Right lung (tissue), 2 donors: ENCODE measurements at regions not wholly inside any gene's neighbourhood (a gene's known extent, or its start where the extent isn't known, plus 50 kb on each side); places are given as distances from the start of the nearest gene placed in this dataset.
"Not testable (repeated sequence)": the region's sequence is repeated elsewhere in the genome, so short reads cannot be mapped to it uniquely, and the experiment has no call there.

Experiments used
- DNase-seq, 2 donors: peaks; one replicate each; pipeline ENCODE4 v3.0.0-alpha.2; 2013

DNA sequence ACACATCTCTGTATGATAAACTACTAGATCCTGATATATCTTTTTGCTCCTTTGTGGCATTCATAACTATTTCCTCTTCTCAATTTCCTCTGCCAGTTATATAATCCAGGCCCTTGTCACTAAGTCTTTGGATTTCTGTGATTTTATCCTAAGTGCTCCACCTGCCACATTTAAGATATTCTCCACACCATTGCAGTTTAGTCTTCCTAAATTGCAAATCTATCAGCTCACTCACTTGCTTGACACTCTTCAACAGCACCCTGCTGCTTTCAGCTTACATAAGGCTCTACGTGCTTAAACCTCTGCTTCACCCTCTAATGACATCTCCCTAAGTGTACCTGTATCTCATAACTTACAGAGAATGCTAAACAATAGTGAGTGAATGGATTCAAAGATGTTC lies 1032.2 kb upstream of the SEL1L start:
- DNase-seq, result no peak

DNA sequence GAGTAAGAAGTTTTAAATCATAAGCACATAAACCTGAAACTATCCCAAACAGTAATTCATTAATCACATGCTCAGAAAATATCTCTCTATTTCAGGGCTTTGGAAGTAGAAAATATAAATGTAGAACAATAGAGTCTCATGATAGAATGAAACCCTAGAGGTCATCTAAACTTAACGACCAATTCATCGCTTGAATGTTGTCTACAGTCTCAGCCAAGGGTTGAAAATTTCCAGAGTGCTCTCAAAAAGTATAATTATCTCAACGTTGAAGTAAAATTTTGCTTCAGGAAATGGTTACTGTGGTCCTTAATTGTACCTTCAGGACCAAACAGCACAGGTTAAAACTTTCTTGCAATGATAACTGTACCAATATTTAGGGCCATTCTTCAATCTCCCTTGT lies 1053.6 kb upstream of the SEL1L start:
- DNase-seq, result no peak

DNA sequence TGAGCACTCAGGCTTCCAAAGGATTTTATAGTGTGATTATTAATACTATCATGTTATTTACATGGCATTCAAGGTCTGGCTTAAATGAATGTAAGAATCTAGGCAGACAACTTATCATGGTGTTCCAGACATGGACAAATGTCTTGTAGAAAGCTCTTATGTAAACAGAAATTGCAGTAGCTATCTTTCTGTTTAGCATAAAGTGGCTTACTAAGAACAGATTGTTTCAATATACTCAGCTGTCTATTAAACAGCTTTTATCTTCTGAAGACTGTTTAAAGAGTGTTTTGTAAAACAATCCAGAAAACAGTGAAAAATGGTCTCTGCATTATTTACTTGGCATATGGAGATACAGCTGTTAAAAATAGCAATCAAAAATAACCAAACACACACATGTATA lies 1061.8 kb upstream of the SEL1L start:
- no peak for DNase-seq

DNA sequence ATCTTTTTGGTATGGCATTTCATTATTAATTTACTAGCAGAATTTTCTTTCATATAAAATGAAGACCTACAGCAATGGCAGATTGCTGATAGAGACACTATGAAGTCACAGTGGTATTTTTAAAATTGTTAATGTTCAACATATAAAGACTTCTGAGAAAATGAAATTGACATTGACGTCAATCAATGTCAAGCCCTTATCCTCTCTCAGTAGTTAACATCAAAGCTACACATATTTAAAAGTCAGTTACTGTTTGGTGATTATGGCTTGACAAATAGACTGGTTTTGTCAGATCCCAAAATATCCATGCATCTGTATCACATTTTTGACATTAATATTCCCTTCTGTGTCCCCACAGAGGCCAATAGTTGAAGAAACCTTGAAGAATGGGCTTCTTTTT lies 1069.1 kb upstream of the SEL1L start:
- no peak for DNase-seq

DNA sequence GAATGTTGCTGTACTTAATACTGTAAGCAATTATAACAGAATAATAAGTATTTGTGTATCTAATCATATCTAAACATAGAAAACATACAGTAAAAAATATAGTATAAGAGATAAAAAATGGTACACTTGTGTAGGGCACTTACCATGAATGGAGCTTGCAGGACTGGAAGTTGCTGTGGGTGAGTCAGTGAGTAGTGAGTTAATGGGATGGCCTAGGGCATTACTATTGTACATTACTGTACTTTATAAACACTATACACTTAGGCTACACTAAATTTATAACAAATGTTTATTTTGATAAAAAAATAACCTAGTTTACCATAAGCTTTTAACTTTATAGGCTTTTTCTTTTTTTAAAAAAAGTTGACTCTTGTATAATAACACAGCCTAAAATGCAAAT lies 1071.2 kb upstream of the SEL1L start:
- no peak for DNase-seq

DNA sequence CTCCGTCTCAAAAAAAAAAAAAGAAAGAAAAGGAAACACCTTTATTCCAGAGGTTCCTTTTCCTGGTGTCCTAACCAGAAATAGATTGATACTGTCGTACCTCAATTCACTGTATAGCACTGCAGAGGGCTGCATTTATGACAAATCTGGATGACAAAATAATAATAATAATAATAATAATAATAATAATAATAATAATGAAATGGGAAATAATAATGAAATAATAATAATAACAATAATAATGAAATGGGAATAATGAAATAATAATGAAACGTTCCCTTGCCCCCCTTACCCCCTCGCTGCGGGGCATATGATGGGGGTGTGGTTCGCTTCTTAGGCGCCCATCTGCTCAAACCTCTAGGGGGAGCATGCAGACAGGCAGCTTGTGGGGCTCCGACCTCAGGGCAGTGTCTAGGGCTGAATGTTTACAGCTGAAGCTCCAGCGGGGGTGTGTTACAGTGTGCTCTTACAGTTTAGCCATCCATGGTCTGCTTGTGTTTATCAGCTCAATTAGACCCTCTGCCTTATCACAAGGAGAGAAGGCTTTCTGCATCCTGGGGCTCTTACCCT lies 1088.3 kb upstream of the SEL1L start:
- no peak for DNase-seq

DNA sequence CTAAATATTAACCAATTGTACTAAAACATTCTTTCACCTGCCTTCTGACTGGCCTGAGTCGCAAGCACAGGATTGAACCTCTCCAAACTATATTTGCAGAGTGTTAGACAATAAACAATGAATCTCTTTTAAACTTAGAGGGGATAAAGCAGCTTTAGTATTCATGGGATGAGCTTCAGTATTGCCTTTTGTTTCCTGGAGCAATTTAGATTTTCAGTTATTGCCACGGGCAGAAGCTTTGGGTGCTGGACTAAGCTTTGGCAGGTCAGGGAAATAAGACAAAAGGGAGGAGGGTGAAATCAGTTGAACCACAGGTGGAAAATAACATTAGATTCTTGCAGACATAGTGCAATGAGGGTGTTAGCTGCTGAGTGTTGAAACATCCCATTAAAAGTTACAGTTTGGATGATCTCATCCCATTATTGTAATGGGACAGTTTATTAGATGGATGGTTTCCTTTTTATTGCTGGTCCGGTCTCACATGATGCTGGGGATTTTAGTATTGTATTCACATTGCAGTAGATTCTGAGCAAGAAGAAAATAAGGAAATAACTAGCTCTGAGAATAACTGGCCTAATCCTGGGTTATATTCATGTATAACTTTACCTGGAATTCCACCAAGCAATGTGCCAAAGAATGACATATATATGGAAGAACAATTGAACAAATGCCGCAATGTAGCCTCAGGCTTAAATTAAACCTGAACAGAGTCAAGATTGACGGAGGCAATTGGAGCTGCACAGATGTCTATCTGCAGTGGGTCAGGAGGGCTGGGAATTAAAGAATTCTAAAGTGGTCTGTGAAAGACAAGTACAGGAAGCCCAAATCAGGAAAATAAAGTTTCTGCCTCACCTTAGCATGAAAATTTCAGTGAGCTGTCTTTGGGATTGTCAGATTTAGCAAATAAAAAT lies 1092.8 kb upstream of the SEL1L start:
- no peak for DNase-seq

DNA sequence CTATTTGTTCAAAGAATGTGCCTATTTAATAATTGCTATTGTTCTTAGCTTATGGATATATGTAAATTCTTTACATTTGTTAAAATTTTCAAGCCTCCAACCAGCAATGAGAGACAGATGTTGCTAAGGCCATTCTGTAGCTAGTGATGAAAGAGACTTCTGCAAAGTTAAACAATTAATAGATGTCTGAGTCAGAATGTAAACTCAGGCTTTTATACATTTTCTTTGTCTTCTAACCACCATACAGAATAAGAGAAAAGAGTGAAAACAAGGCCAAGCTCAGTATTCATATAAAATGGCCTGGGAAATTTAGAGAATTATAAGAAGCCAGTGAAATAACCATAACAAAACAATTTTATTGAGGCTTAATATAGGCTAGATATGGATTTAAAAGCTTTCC lies 1102.3 kb upstream of the SEL1L start:
- no peak for DNase-seq

DNA sequence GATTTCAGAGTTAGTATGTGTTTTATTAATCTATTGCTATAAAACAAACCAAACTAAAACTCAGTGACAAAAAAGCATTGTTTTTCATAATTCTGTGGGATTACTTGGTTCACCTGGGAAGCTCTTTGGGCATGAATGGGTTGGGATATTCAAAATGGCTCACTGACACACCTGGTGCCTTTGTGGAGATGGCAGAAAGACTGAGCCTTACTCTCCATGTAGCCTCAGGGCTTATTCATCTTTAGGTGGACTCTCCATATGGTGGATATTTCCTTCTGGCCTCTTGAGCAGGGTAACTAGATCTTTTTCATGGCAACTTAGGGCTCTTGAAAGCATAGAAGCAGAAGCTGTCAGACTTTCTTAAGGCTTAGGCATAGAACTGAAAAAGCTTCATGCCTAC lies 1102.8 kb upstream of the SEL1L start:
- DNase-seq, result no peak

DNA sequence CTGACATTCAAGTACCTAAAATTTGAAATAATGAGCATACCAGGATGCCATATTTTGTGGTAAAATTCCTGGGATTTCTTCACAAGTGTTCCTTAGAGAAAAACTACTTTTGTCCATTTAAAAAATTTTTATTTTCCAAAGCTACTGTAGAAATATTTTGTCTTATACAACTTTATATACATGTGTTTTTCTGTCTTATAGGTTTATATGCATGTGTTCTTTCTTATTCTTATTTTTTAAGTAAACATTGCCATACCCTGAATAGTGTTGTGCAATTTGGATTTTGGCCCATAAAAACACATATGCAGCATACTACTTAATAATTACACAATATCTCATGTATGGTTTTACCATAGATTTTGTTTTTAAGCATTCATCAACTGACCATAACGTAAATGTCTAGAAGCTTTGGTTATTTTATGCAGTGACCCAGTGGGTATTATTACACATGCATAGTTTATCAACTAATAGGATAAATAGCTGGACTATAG lies 1107.4 kb upstream of the SEL1L start:
- peak; percentile 4 to 6 for DNase-seq

DNA sequence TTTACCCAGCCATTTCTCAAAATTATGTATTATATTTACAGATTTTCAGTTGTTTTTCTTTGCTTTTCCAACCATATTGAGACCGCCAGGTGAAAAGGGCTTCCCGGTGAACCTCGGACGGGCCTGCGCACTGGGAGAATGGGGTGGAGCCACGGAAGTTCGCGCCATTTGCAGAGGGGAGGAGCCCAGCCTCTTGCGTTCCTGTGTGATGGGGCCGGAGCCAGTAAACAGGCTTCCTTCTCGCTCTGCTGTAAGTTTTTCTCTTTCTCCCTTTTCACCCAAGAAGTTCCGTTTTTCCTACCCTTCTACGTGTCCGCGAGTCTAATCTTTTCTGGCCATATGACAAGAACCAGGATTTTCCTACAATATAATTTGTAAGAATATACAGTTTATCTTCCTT lies 1108.8 kb upstream of the SEL1L start:
- DNase-seq, result peak; percentile 7 to 13

DNA sequence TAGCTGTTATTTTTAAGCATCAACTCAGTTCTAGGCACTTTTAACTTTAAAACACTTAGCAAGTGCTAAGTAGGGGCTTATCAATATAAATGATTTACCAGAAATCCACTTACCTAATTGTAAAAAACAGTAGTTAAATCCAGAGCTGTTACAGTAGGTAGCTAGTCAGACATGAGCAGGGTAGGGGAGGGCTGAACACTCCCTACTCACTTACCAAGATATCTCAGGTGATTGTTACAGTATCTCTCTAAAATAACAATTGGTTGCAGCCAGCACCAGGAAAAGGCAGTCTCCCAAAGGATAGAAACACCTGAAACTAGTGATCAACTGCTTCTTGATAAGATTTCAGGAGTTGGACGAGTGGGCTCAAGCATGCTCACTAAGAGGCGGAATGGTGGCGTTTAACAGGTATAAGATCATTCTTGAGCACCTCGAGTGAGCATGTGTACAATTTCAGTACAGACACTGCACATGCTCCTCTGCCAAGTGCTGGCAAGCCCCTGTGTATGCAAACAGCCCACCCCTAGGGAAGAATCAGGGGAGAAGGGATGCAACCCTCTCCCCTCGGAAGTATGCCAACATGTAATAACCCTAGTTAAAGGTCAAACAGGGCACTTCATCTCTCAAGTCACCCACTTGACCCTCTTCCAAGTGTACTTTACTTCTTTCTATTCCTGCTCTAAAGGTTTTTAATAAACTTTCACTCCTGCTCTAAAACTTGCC lies 1113.6 kb upstream of the SEL1L start:
- peak; percentile 14 to 24 for DNase-seq

DNA sequence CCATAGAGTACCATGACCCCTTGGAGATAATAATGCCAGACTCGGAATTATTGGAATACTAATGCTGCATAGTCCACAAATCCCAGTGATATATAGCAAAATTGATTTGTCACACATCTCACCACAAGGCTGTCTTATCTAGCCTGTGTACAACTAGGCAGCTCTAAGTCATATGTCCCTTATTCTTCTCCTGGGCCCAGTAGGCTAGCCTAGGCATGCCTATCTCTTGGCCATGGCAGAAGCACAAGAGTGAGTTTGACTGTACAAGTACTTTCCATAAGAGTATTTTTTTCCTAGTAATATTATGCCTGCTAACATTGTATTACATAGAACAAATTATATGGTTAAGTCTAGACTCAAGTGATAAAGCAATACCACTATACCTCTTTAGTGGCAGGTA lies 1122.1 kb upstream of the SEL1L start:
- DNase-seq, result no peak

DNA sequence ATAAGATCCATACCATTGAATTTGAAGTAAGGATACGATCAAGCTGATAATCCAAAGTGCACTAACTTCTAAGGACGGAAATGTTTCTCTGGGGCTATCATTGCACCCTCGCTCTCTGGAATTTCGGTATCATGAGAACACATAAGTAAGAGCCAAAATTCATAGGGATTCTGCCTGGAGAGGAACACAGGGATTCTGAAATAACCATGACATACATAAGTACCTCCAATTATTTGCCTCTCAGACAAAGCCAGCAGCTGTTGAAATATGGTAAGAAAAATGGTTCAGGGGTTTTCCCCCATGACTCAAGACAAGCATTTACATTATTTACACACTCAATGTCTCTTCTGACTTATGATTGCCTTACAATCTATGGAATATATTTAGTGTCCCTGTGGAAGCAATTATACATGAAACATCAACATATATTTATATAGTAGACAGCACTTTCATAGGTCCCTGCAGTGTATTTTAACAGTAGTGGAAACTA lies 1123.6 kb upstream of the SEL1L start:
- no peak for DNase-seq

DNA sequence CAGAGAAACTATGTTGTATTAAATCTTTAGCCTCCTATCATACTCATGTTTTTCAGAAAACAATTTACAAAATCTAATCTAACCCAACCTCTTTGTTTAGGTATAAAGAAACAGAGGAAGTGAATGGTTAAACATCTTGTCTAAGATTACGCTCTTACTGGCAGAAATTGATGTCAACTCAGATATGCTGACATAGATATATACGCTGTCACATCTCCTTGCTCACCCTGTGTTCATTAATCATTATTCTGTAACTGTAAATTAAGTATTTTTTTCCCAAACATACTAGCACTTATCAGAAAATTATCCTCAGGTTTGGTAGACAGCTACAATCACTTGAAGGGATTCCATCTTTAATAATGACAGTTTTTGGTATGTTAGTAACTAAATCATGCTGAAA lies 1127.6 kb upstream of the SEL1L start:
- DNase-seq, result no peak

DNA sequence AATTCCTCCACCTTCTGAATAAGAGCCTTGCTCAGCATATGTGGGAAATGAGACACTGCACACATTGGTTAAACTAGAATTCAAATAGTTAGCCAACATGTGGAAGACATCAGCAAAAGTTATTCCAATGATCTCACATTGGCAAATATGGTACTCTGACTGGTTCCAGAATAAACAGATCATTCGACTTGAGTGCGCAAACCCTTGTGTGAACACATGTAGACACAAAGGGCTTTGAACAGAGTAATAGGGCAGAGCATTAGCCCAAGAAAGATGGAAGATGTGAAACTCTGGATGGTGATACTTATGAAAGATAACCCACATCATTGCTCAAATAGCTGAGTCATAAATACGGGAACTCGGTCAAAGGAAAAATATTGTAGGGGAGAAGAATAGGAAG lies 1133.4 kb upstream of the SEL1L start:
- DNase-seq, result no peak

DNA sequence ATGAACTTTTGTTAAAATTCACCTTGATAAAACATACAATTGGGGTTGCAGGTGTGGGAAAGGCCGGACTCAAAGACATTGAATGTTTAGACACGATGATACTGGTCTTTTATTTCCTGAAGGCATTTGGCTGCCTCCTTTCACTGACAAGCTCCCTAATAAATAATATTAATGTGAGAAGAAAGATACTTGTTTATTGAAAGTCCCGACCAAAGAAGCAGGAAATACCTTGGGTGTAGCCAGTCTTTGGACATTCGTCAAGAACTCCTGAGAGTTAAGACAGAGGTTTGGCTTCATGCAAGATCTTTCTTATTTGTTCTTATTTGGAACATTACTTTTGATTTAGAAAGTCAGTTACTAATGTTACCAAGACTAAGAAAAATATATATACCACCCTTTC lies 1133.8 kb upstream of the SEL1L start:
- no peak for DNase-seq

DNA sequence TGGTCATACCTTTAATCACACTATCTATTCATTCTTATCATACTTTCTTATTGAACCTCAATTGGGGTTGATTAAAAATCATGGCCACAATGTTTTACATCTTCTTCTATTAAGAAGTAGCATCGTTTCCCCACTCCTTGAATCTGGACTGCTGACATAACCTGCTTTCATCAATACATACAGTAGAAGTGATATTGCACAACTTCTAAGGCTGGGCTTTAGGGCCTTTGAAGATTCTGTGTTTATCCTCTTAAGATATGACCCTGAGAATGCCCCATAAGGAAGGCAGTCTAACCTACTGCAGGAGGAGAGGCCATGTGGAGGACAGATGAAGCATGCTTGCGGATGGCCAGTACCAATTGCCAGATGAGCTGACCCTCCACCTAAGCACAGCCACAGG lies 1142.8 kb upstream of the SEL1L start:
- DNase-seq, result no peak

DNA sequence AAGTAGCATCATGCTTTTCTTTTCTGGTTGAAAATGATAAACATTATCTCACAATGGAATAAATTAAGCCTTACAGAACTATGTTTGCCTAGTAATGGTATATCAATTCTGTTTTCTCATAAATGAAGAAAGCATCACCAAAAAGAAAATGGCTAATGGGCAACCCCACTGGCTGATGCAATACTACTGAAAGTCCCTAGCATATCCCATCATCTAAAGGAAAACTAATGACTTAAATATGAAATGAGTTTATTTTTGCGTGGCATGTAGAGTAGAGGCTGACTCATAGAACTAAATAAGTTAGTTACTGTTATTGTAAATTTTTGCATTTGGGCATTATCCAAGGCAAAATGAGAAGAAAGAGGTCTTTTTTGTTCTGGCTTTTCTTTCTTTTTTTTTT lies 1156.3 kb upstream of the SEL1L start:
- no peak for DNase-seq

DNA sequence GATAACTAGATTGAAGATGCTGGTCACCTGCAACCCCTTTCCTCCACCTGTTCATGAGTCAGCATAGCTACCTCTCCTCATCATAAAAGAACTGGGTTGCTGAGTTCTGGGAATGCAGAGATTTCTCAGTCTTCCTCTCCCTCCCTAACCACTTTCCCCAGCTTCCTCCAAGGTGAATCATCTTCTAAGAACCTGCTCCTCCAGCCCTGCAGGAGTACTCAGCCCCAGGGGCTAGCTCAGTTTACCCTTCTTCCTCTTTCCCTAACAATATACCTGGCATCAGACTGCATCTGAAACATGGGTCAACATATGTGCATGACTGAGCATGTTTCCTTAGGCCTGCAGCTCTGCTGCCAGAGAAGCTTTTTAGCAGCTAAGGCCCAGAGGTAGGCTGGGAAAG lies 1157.5 kb upstream of the SEL1L start:
- not testable (repeated sequence) for DNase-seq

DNA sequence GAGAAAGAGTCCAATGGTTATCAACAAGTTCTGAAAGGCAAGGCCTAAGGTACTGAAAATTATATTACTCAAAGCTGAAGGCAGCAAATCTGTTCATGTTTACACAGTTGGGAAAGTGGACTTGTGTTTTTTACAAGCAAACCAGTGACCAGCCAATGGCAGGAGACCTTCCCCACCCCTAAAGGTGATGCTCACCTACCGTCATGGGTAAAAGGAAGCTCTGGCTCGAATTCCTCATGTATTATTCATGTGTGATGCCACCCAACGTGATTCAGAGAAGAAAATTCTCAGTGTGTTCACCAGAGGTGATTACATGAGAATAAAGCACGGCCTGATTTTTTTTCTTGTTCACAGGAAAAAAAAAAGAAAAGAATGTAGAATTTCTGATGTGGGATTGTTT lies 1161.2 kb upstream of the SEL1L start:
- no peak for DNase-seq

DNA sequence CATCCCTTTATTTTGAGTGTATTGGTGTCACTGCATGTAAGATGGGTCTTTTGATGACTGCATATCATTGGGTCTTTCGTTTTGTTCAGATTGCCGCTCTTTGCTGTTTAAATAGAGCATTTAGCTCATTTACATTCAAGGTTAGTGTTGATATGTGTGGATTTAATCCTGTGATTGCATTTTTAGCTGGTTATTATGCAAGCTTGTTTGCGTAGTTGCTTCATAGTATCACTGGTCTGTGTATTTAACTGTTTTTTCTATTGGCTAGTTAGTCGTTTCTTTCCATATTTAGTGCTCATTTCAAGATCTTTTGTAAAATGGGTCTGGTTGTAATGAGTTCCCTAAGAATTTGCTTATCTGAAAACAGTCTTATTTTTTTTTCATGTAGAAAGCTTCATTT lies 1170.6 kb upstream of the SEL1L start:
- DNase-seq, result no peak
